Ishikawa (cell line): ENCODE measurements at regions not wholly inside any gene's neighbourhood (a gene's known extent, or its start where the extent isn't known, plus 50 kb on each side); places are given as distances from the start of the nearest gene placed in this dataset.

ENCODE experiments used
- CEBPB ChIP-seq: IDR thresholded peaks from 2 replicates; pipeline ENCODE4 v1.6.1; 2012
- CREB1 ChIP-seq: IDR thresholded peaks from 2 replicates; pipeline ENCODE4 v1.6.1; 2012; ENCODE audit warnings: low read depth
- EGR1 ChIP-seq: IDR thresholded peaks from 2 replicates; pipeline ENCODE4 v1.6.1; 2012
- EP300 ChIP-seq: IDR thresholded peaks from 2 replicates; pipeline ENCODE4 v1.6.1; 2012; ENCODE audit warnings: borderline replicate concordance
- FOXM1 ChIP-seq: IDR thresholded peaks from 2 replicates; pipeline ENCODE4 v1.6.1; 2012; ENCODE audit warnings: low read depth, borderline replicate concordance
- MAX ChIP-seq: IDR thresholded peaks from 2 replicates; pipeline ENCODE4 v1.6.1; 2012
- NFIC ChIP-seq: IDR thresholded peaks from 2 replicates; pipeline ENCODE4 v1.6.1; 2012
- RAD21 ChIP-seq: IDR thresholded peaks from 2 replicates; pipeline ENCODE4 v1.6.1; 2012; ENCODE audit warnings: low read depth
- REST ChIP-seq: IDR thresholded peaks from 2 replicates; pipeline ENCODE4 v1.6.1; 2012; ENCODE audit warnings: low read depth, mild to moderate bottlenecking
- TAF1 ChIP-seq: IDR thresholded peaks from 2 replicates; pipeline ENCODE4 v1.6.1; 2012; ENCODE audit warnings: low read depth, mild to moderate bottlenecking
- TCF12 ChIP-seq: IDR thresholded peaks from 2 replicates; pipeline ENCODE4 v1.6.1; 2012; ENCODE audit warnings: low read depth
- TEAD4 ChIP-seq: IDR thresholded peaks from 2 replicates; pipeline ENCODE4 v1.6.1; 2012
- USF1 ChIP-seq: IDR thresholded peaks from 2 replicates; pipeline ENCODE4 v1.6.1; 2012
- YY1 ChIP-seq: IDR thresholded peaks from 2 replicates; pipeline ENCODE4 v1.6.1; 2012; ENCODE audit warnings: low read depth
- ZBTB7A ChIP-seq: IDR thresholded peaks from 2 replicates; pipeline ENCODE4 v1.6.1; 2012; ENCODE audit warnings: low read depth

- TF ChIP-seq REST (no peak), EGR1 (no peak), EP300 (no peak), RAD21 (no peak), USF1 (no peak), TEAD4 (no peak)
Measured at GRCh38 chr13:80860845-80861244, 519.9 kb upstream of the SPRY2 start.

GRCh38 chr13:80858131-80858530 lies 517.2 kb upstream of the SPRY2 start:
- TF ChIP-seq TEAD4, result no peak
- TF ChIP-seq YY1, result no peak
- no peak for TF ChIP-seq EGR1
- TF ChIP-seq TCF12, result no peak
- TF ChIP-seq USF1, result no peak
- TF ChIP-seq RAD21, result no peak
- no peak for TF ChIP-seq EP300
- TF ChIP-seq FOXM1, result no peak
- no peak for TF ChIP-seq ZBTB7A
- TF ChIP-seq NFIC, result no peak
- TF ChIP-seq TAF1, result no peak
- TF ChIP-seq MAX, result no peak
- TF ChIP-seq REST, result no peak
- TF ChIP-seq CEBPB, result no peak
- no peak for TF ChIP-seq CREB1

GRCh38 chr13:80857321-80857720 lies 516.4 kb upstream of the SPRY2 start:
- TF ChIP-seq REST, result no peak

- TF ChIP-seq REST, result no peak
- TF ChIP-seq TCF12, result no peak
- no peak for TF ChIP-seq TAF1
- TF ChIP-seq TEAD4, result no peak
- TF ChIP-seq ZBTB7A, result no peak
- TF ChIP-seq EGR1, result no peak
- no peak for TF ChIP-seq CREB1
- no peak for TF ChIP-seq EP300
- TF ChIP-seq RAD21, result no peak
- TF ChIP-seq USF1, result no peak
- no peak for TF ChIP-seq MAX
- no peak for TF ChIP-seq CEBPB
- TF ChIP-seq FOXM1, result no peak
- TF ChIP-seq YY1, result no peak
Measured at GRCh38 chr13:80850771-80851170, 509.8 kb upstream of the SPRY2 start.
